Peyer's patch (tissue), 4 donors: ENCODE measurements at regions not wholly inside any gene's neighbourhood (a gene's known extent, or its start where the extent isn't known, plus 50 kb on each side); places are given as distances from the start of the nearest gene placed in this dataset.

ENCODE experiments used
- CTCF ChIP-seq, 6 experiments: fragments of 450-650 bp in 4 of 6; fragments of 200-600 bp in 2 of 6; sonication (generic) in 1 of 6; IDR thresholded peaks; one replicate each; pipeline ENCODE4 v1.5.1; 2017 to 2019; ENCODE audit warnings: antibody characterized with exemption in 6 of 6, mild to moderate bottlenecking in 3 of 6, moderate library complexity in 1 of 6
- POLR2A ChIP-seq, 2 donors: fragments of 450-650 bp; IDR thresholded peaks; one replicate each; pipeline ENCODE4 v1.5.1; 2017; ENCODE audit warnings: antibody characterized with exemption in 2 of 2, mild to moderate bottlenecking in 2 of 2, moderate library complexity in 2 of 2

- TF ChIP-seq CTCF (IDR thresholded peaks at IDR 0.05) (no peak), POLR2A (IDR thresholded peaks at IDR 0.05) (no peak)
Observed at GRCh38 chr2:8082840-8083239, 599.0 kb upstream of the ID2 start.
